Left ventricle myocardium inferior (tissue), 1 donor: ENCODE measurements at regions not wholly inside any gene's neighbourhood (a gene's known extent, or its start where the extent isn't known, plus 50 kb on each side); places are given as distances from the start of the nearest gene placed in this dataset.

Experiments
- DNase-seq: peaks from one replicate; pipeline ENCODE4 v3.0.0-alpha.2; 2020
- H3K27ac ChIP-seq: fragments of 200-600 bp; replicated peaks from 2 replicates; pipeline ENCODE4 v1.8.0; 2021
- H3K27me3 ChIP-seq: fragments of 200-600 bp; 2 replicates; pipeline ENCODE4 v1.8.0; 2021; ENCODE audit warnings: low read depth
- H3K36me3 ChIP-seq: fragments of 200-600 bp; 2 replicates; pipeline ENCODE4 v1.8.0; 2021
- H3K4me1 ChIP-seq: fragments of 200-600 bp; 2 replicates; pipeline ENCODE4 v1.8.0; 2021
- H3K4me3 ChIP-seq: fragments of 200-600 bp; 2 replicates; pipeline ENCODE4 v1.8.0; 2021; ENCODE audit warnings: mild to moderate bottlenecking, moderate library complexity
- H3K9me3 ChIP-seq: fragments of 200-600 bp; replicated peaks from 2 replicates; pipeline ENCODE4 v1.8.0; 2021
- intact Hi-C: fragments of 100-400 bp; cut with micrococcal nuclease; formaldehyde crosslinking; loops from one replicate; pipeline ENCODE4 v1.11.0; 2022
- TF ChIP-seq, protein P1 (sequence below): fragments of 200-600 bp; IDR thresholded peaks from 2 replicates; pipeline ENCODE4 v1.8.0; 2021; ENCODE audit warnings: antibody characterized with exemption, mild to moderate bottlenecking, borderline replicate concordance
- donor health status: DM: no; HTN: yes; CAD: no; lungs with severe emphysema.

DNA sequence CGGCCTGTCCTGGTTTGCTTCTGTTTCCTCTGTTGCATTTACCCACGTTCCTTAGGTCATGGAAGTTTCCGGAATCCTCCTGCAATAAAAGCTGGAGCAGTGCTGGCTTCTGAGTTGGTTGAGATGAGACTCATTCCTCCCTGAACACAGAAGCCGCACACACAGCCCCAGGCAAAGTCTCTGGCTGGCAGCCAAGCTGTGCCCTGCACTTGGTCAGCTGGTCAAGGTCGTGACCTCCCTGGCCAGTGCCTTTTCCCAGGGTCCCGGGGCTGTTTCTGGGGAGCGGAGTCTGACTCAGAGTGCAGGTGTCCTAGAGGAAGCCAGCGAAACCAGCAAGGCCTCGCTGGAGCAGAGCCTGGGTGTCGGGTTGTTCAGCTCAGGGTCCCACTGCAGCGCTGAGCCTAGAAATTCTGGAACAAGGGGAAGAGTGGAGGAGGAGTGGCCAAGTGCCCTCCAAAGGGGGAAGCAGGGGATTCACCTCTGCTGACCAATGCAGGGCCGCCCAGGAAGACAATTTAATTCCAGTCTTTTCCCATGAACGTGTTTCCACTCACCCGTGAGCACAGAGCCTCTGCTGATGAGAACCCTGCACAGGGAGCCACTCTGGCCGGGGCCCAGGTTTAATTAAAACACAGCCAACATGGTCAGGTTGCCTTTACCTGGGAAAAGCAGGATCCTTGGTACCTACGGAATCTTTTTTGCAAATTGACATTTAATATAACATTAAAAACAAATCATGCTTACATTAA is 245.5 kb upstream of the PPP2R2D start:
- H3K4me3 ChIP-seq: no peak overlapping the region
- TF ChIP-seq, protein P1, sequence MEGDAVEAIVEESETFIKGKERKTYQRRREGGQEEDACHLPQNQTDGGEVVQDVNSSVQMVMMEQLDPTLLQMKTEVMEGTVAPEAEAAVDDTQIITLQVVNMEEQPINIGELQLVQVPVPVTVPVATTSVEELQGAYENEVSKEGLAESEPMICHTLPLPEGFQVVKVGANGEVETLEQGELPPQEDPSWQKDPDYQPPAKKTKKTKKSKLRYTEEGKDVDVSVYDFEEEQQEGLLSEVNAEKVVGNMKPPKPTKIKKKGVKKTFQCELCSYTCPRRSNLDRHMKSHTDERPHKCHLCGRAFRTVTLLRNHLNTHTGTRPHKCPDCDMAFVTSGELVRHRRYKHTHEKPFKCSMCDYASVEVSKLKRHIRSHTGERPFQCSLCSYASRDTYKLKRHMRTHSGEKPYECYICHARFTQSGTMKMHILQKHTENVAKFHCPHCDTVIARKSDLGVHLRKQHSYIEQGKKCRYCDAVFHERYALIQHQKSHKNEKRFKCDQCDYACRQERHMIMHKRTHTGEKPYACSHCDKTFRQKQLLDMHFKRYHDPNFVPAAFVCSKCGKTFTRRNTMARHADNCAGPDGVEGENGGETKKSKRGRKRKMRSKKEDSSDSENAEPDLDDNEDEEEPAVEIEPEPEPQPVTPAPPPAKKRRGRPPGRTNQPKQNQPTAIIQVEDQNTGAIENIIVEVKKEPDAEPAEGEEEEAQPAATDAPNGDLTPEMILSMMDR: no peak
- intact Hi-C loops: no loop called here
- peaks cover under 1% of the 10 kb centered on the region for H3K9me3 ChIP-seq
- no peak for DNase-seq
- H3K36me3 ChIP-seq: no peaks in the 10 kb centered on the region
- peaks cover 72% of the 10 kb centered on the region for H3K27me3 ChIP-seq
- H3K27ac ChIP-seq: no peak overlapping the region
- H3K4me1 ChIP-seq: no peaks in the 10 kb centered on the region

DNA sequence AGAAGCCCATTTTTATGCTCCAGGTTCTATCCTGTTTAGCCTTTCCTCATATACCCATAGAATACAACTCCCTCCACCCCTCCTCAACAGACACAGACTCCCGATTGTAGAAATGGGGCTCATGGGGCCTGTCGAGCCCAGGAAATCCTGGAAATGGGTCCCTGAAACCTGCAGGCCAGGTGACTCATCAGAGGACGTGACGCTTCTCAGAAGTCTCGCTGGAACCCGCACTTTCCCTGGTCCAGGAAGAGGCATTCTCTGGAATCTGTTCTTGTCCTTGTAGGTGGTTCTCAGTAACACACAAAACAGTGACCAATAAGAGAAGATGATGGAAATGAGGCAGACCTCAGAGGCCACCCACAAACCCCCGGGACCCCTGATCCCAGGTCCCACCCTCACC is 244.8 kb upstream of the PPP2R2D start:
- no peak for DNase-seq
- Histone ChIP-seq H3K9me3 (peaks cover 6% of the 10 kb centered on the region), H3K4me1 (no peaks in the 10 kb centered on the region), H3K27me3 (peaks cover 69% of the 10 kb centered on the region), H3K36me3 (no peaks in the 10 kb centered on the region), H3K4me3 (no peak overlapping the region), H3K27ac (no peak overlapping the region)
- intact Hi-C loops: no loop called here
- TF ChIP-seq, protein P1: no peak

DNA sequence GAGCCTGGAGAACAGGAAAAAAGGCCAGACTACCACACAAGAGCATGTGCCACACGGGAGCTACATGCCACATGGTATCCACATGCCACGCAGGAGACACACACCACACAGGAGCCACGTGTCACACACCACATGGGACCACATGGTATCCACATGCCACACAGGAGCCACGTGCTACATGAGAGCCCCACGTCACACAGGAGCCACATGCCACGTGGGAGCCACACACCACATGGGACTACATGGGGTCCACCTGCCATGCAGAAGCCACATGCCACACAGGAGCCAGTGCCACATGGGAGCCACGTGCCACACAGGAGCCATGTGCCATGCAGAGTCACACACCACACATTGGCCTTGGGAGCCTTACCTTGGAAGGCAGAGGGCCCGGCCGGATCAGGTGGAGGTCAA is 244.4 kb upstream of the PPP2R2D start:
- Histone ChIP-seq H3K9me3 (peaks cover 6% of the 10 kb centered on the region), H3K4me3 (no peak overlapping the region), H3K4me1 (no peaks in the 10 kb centered on the region), H3K36me3 (no peaks in the 10 kb centered on the region), H3K27ac (no peak overlapping the region), H3K27me3 (peaks cover 65% of the 10 kb centered on the region)
- no peak for DNase-seq
- intact Hi-C loops: no loop called here
- TF ChIP-seq, protein P1: no peak

DNA sequence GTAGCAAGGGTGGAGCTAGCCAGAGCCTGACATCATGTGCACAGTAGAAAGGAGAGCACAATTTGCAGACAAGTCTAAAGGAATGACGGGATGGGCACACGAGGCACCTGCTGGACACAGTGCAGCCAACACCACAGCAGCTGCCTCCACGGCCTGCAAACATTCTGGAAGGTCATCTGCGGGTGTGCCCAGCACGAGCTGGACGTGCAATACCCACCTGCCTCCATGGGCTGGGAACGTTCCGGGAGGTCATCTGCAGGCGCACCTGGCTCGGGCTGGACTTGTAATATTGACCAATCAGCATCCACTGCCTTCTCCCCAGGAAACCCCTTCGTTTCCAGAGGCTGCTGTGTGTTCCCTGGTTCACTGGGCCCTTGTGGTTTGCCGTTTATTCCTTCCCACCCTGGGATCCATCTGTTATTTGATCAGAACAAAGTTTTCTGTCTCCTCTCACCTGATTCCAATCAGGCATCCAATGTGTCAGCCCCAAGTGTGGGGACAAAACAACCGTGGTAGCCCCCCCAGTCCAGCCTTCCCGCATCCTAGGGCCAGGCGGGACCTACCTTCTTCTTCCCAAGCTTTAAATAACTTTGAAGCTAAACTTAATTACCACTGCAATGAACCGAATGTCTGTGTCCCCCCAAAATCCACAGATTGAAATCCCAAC is 243.4 kb upstream of the PPP2R2D start:
- no peak overlapping the region for H3K27ac ChIP-seq
- intact Hi-C loops: no loop called here
- no peak for DNase-seq
- peaks cover 6% of the 10 kb centered on the region for H3K9me3 ChIP-seq
- no peaks in the 10 kb centered on the region for H3K36me3 ChIP-seq
- no peaks in the 10 kb centered on the region for H3K4me1 ChIP-seq
- H3K27me3 ChIP-seq: peaks cover 55% of the 10 kb centered on the region
- H3K4me3 ChIP-seq: no peak overlapping the region
- TF ChIP-seq, protein P1: no peak

DNA sequence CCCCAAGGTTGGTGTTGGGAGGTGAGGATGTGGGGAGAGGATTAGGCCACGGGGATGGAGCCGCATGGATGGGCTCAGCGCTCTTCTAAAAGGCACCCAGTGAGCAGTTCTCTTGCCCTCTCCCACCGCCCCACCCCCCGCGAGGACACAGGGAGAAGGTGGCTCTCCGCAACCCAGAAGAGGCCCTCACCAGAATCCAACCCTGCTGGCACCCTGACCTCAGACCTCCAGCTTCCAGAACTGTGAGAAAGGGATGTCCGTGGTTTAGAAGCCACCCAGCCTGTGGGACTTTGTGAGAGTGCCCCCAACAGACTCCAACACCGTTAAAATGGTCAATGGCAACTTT is 242.8 kb upstream of the PPP2R2D start:
- H3K36me3 ChIP-seq: no peaks in the 10 kb centered on the region
- TF ChIP-seq, protein P1: no peak
- H3K9me3 ChIP-seq: peaks cover 6% of the 10 kb centered on the region
- no peak for DNase-seq
- H3K4me1 ChIP-seq: no peaks in the 10 kb centered on the region
- intact Hi-C loops: no loop called here
- H3K27ac ChIP-seq: no peak overlapping the region
- no peak overlapping the region for H3K4me3 ChIP-seq
- H3K27me3 ChIP-seq: peaks cover 49% of the 10 kb centered on the region
